ENCODE measurements at regions not wholly inside any gene's neighbourhood (a gene's known extent, or its start where the extent isn't known, plus 50 kb on each side); places are given as distances from the start of the nearest gene placed in this dataset.
A peak's percentile ranks its signal among the peaks of the same experiment; 100 is the strongest.

- Mint-ChIP-seq H3K36me3 (no peaks in the 10 kb centered on the region), H3K4me3 (no peak overlapping the region), H3K27me3 (peaks cover 4 to 25% (median 25%) of the 10 kb centered on the region in 3 donors), H3K9me3 (peaks cover 0 to under 1% (median 0%) of the 10 kb centered on the region in 7 donors), H3K4me1 (no peaks in the 10 kb centered on the region), H3K27ac (no peak overlapping the region)
- DNase-seq (no peak), ATAC-seq (ENCODE audit: low read depth in 2 of 2) (no peak)
Measured at GRCh38 chr20:43863821-43864544, 50.7 kb upstream of the TOX2 start.

- Mint-ChIP-seq H3K4me3 (no peak overlapping the region), H3K36me3 (no peaks in the 10 kb centered on the region), H3K4me1 (no peaks in the 10 kb centered on the region), H3K27ac (no peak overlapping the region), H3K27me3 (peaks cover 4 to 31% (median 25%) of the 10 kb centered on the region in 3 donors), H3K9me3 (peaks cover 0 to 2% (median 0%) of the 10 kb centered on the region in 7 donors)
- no peak for ATAC-seq (ENCODE audit: low read depth in 2 of 2)
- no peak for DNase-seq
Measured at GRCh38 chr20:43863330-43863729, 51.3 kb upstream of the TOX2 start.

GRCh38 chr20:43862438-43862837, 52.2 kb upstream of the TOX2 start:
- peaks cover 4 to 37% (median 25%) of the 10 kb centered on the region in 3 donors for H3K27me3 Mint-ChIP-seq
- no peak for DNase-seq
- peak overlapping the region in 1 of 6 donors; percentile 84 for H3K27ac Mint-ChIP-seq
- no peak for ATAC-seq (ENCODE audit: low read depth in 2 of 2)
- peak overlapping the region in 1 of 8 donors; percentile 18 for H3K4me3 Mint-ChIP-seq
- H3K36me3 Mint-ChIP-seq: no peaks in the 10 kb centered on the region
- no peaks in the 10 kb centered on the region for H3K4me1 Mint-ChIP-seq
- H3K9me3 Mint-ChIP-seq: peaks cover 0 to 5% (median 0%) of the 10 kb centered on the region in 7 donors

GRCh38 chr20:43859994-43860393, 54.7 kb upstream of the TOX2 start:
- Mint-ChIP-seq H3K4me1 (no peaks in the 10 kb centered on the region), H3K4me3 (no peak overlapping the region), H3K27ac (peak overlapping the region in 1 of 6 donors; percentile 41), H3K9me3 (peaks cover 0 to 9% (median 4%) of the 10 kb centered on the region in 7 donors), H3K27me3 (peaks cover 4 to 45% (median 25%) of the 10 kb centered on the region in 3 donors), H3K36me3 (no peaks in the 10 kb centered on the region)
- DNase-seq: no peak
- ATAC-seq (ENCODE audit: low read depth in 2 of 2): no peak

GRCh38 chr20:43857932-43858331, 56.7 kb upstream of the TOX2 start:
- H3K9me3 Mint-ChIP-seq: peaks cover 0 to 9% (median 4%) of the 10 kb centered on the region in 7 donors
- H3K27ac Mint-ChIP-seq: no peak overlapping the region
- no peak for DNase-seq
- no peak overlapping the region for H3K4me3 Mint-ChIP-seq
- peaks cover 4 to 46% (median 17%) of the 10 kb centered on the region in 3 donors for H3K27me3 Mint-ChIP-seq
- H3K4me1 Mint-ChIP-seq: no peaks in the 10 kb centered on the region
- H3K36me3 Mint-ChIP-seq: no peaks in the 10 kb centered on the region
- no peak for ATAC-seq (ENCODE audit: low read depth in 2 of 2)

GRCh38 chr20:43857127-43857526, 57.5 kb upstream of the TOX2 start:
- H3K4me1 Mint-ChIP-seq: no peaks in the 10 kb centered on the region
- no peak overlapping the region for H3K27ac Mint-ChIP-seq
- H3K36me3 Mint-ChIP-seq: no peaks in the 10 kb centered on the region
- DNase-seq: no peak
- peaks cover 4 to 46% (median 9%) of the 10 kb centered on the region in 3 donors for H3K27me3 Mint-ChIP-seq
- peaks cover 0 to 9% (median 4%) of the 10 kb centered on the region in 7 donors for H3K9me3 Mint-ChIP-seq
- ATAC-seq (ENCODE audit: low read depth in 2 of 2): no peak
- H3K4me3 Mint-ChIP-seq: no peak overlapping the region

GRCh38 chr20:43855803-43856202, 58.8 kb upstream of the TOX2 start:
- DNase-seq (no peak), ATAC-seq (ENCODE audit: low read depth in 2 of 2) (no peak)
- Mint-ChIP-seq H3K36me3 (no peaks in the 10 kb centered on the region), H3K4me3 (no peak overlapping the region), H3K4me1 (no peaks in the 10 kb centered on the region), H3K27ac (no peak overlapping the region), H3K27me3 (peaks cover under 1 to 42% (median 4%) of the 10 kb centered on the region in 3 donors), H3K9me3 (peaks cover 0 to 9% (median 4%) of the 10 kb centered on the region in 7 donors)

GRCh38 chr20:43853918-43854317, 60.7 kb upstream of the TOX2 start:
- Mint-ChIP-seq H3K9me3 (peaks cover 0 to 8% (median 4%) of the 10 kb centered on the region in 7 donors), H3K4me1 (no peaks in the 10 kb centered on the region), H3K27ac (no peak overlapping the region), H3K4me3 (no peak overlapping the region), H3K27me3 (peaks cover 0 to 27% (median 0%) of the 10 kb centered on the region in 3 donors), H3K36me3 (no peaks in the 10 kb centered on the region)
- ATAC-seq (ENCODE audit: low read depth in 2 of 2) (no peak), DNase-seq (no peak)

GRCh38 chr20:43853174-43853803, 61.4 kb upstream of the TOX2 start:
- Mint-ChIP-seq H3K4me1 (no peaks in the 10 kb centered on the region), H3K36me3 (no peaks in the 10 kb centered on the region), H3K4me3 (no peak overlapping the region), H3K9me3 (peaks cover 0 to 7% (median 4%) of the 10 kb centered on the region in 7 donors), H3K27me3 (peaks cover 0 to 20% (median 0%) of the 10 kb centered on the region in 3 donors), H3K27ac (no peak overlapping the region)
- DNase-seq (no peak), ATAC-seq (ENCODE audit: low read depth in 2 of 2) (no peak)

- ATAC-seq (ENCODE audit: low read depth in 2 of 2) (no peak), DNase-seq (no peak)
- H3K9me3 Mint-ChIP-seq: no peaks in the 10 kb centered on the region
- no peaks in the 10 kb centered on the region for H3K36me3 Mint-ChIP-seq
- no peak overlapping the region for H3K4me3 Mint-ChIP-seq
- H3K27me3 Mint-ChIP-seq: peaks cover 0 to 16% (median 7%) of the 10 kb centered on the region in 3 donors
- no peaks in the 10 kb centered on the region for H3K4me1 Mint-ChIP-seq
- H3K27ac Mint-ChIP-seq: no peak overlapping the region
Measured at GRCh38 chr20:43849496-43850186, 65.0 kb upstream of the TOX2 start.

- H3K9me3 Mint-ChIP-seq: no peaks in the 10 kb centered on the region
- no peak overlapping the region for H3K4me3 Mint-ChIP-seq
- ATAC-seq (ENCODE audit: low read depth in 2 of 2) (no peak), DNase-seq (no peak)
- H3K27ac Mint-ChIP-seq: no peak overlapping the region
- H3K36me3 Mint-ChIP-seq: no peaks in the 10 kb centered on the region
- H3K4me1 Mint-ChIP-seq: no peaks in the 10 kb centered on the region
- peaks cover 0 to 16% (median 0%) of the 10 kb centered on the region in 3 donors for H3K27me3 Mint-ChIP-seq
Measured at GRCh38 chr20:43846516-43846905, 68.1 kb upstream of the TOX2 start.

- H3K27me3 Mint-ChIP-seq: peaks cover 0 to 16% (median 0%) of the 10 kb centered on the region in 3 donors
- H3K9me3 Mint-ChIP-seq: no peaks in the 10 kb centered on the region
- no peak for ATAC-seq (ENCODE audit: low read depth in 2 of 2)
- no peaks in the 10 kb centered on the region for H3K4me1 Mint-ChIP-seq
- H3K4me3 Mint-ChIP-seq: no peak overlapping the region
- no peak overlapping the region for H3K27ac Mint-ChIP-seq
- DNase-seq: no peak
- no peaks in the 10 kb centered on the region for H3K36me3 Mint-ChIP-seq
Measured at GRCh38 chr20:43844778-43845614, 69.7 kb upstream of the TOX2 start.

All from naive B cell (primary cell).